HG03442 (cell line): ENCODE measurements at regions not wholly inside any gene's neighbourhood (a gene's known extent, or its start where the extent isn't known, plus 50 kb on each side); places are given as distances from the start of the nearest gene placed in this dataset.

Experiments
- ATAC-seq: cut with Tn5 transposase; IDR thresholded peaks from one replicate; pipeline ENCODE4 v1.9.1; 2021; ENCODE audit warnings: mild to moderate bottlenecking, moderate library complexity; ENCODE audit not compliant: unreplicated experiment

DNA sequence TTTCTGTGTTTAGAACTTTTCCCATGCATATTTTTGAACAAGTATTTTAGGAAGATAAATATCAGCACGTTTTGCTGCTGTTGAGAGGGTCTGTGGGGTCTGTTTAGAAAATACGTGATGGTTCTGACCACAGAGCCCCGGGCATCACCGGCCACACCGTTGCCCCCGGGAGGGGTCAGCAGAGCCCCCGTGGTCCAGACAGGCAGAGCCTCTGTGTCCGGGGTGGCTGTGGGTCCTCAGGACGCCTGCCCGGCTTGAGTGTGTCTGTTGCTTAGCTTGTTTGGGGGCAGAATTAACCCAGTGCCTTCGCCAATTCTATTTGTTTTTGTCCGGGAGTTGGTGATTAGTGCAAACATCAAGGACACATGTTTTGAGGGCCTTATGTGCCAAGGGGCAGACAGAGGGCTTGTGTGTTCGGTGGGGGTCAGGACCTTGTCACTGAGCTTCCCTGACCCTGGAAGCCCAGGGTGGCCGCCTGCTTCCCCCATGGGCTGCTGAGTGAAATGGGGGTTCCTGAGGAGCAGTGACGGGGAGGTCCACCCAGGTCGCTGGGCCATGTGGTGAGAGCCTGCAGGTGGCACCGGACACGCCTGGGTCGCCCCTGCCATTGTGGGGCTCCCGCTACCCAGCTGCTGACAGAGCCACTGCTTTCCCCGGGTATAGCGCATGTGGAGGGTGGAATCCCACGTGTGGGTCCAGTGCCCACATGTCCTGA is 122.2 kb downstream of the SIK1 start:
- no peak for ATAC-seq

DNA sequence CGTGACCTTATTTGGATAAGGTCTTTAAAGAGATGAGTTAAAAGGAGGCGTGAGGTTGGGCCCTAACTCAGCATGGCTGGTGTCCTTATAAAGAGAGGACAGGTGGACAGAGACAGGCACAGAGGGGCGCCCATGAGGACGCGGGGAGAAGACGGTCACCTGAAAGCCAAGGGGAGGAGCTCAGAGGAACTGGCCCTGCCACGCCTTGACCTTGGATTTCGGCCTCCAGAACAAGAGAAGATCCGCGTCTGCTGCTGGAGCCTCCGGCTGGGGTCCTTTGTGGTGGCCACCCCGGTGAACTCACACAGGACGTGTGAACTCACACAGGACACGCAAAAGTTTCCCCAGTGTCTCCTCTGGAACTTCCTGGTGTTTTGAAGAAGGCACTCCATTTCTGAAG is 122.7 kb downstream of the SIK1 start:
- ATAC-seq = no peak

GRCh38 chr21:43303275-43304178 is 123.4 kb downstream of the SIK1 start:
- ATAC-seq = no peak

GRCh38 chr21:43302769-43303168 is 124.2 kb downstream of the SIK1 start:
- no peak for ATAC-seq

DNA sequence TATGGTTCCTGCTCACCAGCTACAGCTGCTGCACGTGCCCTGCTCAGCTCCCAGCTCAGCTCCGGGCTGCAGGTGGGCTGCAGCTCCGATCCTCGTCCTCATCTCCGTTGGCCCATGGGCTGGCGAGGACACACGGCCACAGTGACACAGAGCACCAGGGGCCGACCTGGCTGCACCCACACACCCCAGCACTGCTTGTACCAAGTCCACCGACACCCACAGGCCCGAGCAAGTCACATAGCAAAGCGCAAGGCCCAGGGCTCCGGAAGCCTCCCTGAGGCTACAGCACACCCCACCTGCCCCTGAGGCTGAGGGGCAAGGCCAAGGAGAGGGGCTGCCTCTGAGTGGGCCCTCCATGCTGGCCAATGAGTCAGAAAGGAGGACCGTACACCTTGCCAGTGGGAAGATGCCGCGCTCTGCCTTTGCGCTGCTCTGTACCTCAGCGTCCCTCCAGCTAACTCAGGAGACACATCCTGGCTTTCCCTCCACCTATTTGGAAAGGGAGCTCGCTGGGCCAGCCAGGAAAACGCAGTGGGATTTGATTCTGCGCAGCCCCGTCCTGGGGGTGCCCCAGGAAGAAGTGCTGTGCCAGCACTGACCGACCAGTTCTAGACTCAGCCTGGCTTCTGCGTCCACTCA is 124.8 kb downstream of the SIK1 start:
- ATAC-seq = no peak

GRCh38 chr21:43301409-43302061 is 125.4 kb downstream of the SIK1 start:
- ATAC-seq = no peak

DNA sequence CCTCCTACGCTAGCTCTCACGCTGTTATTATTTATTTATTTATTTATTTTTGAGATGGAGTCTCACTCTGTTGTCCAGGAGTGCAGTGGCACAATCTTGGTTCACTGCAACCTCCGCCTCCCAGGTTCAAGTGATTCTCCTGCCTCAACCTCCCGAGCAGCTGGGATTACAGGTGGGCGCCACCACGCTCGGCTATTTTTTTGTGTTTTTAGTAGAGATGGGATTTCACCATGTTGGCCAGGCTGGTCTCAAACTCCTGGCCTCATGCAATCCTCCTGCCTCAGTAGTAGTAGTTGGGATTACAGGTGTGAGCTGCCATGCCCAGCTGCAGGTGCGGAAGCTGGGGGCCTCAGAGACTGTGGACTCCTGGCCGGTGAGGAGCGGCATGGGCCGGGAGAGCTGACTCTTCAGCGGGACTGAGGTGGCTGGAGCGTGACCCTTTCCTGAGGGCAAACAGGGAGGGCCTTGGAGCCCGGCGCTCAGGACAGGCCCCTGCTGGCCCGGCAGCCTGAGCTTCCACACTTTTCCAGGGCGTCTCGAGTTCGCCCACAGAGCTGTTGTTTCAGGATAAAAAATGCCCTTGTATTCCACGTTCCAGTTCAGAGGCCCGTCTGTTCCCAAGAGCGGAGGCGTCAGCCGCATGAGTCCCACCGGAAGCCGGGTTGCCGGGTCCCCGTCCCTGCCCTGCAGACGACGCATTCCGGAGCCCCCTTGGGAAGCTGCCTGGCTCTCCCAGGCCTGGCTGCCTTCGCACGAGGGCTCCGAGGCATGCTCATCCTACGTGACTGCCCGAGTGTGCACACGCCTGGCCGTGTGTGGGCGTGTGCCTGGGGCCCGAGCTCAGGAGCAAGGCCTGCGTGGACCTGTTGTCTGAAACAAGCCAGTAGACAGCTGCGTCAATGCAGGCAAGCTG is 126.2 kb downstream of the SIK1 start:
- ATAC-seq = no peak

- no peak for ATAC-seq
Measured at GRCh38 chr21:43299441-43300277, 127.3 kb downstream of the SIK1 start.

DNA sequence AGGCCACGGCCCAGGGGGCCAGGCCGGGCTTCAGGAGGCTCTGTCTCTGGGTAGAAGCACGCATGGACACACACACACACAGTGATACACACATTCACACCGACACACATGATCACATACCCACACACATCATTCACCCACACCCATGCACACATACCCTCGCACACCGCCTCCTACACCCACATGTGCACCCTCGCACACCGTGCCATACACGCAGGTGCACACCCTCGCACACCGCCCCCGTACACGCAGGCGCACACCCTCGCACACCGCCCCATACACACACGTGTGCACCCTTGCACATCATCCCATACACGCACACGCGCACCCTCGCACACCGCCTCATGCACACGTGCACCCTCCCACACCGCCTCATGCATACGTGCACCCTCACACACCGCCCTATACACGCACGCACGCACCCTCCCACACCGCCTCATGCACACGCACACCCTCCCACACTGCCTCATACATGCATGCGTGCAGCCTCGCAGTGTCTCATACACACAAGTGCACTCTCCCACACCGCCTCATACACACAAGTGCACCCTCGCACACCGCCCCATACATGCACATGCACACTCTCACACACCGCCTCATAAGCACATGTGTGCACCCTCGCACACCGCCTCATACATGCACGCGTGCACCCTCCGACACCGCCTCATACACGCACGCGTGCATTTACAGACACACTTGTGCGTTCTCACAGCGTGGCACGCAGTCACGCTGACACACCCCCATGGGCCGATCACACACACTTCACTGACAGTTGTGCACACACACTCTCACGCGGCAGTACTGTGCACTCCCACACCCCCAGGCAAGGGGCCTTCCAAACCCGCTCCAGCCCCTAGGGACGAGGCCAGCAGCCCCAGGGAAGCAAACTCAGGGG is 128.1 kb downstream of the SIK1 start:
- no peak for ATAC-seq

DNA sequence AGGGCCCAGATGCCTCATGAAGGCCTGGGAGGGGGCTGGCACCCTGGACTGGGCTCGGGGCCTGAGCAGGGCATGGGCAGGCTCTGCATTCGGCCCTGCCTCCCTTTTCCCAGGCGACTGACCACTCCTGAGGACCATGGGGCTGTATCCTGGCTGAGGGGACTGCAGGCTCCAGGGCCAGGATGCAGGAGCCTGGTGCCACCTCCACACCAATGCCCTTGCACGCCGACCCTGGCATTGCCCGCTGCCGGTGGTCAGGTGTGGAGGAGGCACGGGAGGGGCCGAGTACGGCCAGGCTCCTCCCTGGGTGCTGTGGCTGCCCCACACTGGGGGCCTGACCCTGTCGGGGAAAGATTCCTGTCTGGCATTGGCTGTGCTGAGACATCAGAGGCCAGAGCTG is 128.9 kb downstream of the SIK1 start:
- no peak for ATAC-seq

- ATAC-seq = no peak
Measured at GRCh38 chr21:43297391-43297981, 128.7 kb downstream of the CRYAA start.

DNA sequence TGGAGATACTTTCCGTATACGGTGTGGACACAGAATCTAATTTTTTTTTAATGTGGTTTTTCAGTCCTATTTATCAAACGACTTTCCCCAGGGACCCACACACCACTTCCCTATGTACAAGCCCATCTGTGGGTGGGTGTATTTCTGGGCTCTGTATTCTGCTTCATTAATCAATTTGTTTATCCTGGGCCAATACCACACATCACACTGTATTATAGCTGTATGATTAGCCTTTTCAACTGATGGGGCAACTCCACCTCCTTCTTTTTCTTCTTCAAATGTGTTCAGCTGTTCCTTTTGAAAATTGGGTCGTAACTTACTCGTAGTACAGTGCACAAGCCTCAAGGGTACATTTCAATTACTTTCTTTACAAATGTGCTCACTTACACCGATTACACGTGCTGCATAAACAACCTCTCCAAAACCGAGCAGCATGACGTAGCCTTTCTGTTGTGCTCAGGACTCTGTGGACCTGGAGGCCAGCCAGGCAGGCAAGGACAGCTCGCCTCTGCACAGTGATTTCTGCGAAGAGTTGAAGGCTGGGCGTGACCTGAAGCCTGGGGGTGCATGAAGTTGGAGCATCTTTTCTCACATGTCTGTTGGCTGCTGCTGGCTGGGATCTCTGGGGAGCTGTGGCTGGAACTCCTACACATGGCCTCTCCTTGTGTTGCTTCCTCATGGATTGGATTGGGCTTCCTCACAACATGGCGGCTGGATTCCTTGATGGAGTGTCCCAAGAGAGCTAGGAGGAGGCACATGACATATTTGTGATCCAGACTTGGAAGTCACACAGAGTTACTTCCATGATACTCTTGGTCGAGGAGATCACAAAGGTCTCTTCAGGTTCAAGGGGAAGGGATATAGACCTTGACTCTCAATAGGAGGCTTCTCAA is 126.5 kb downstream of the CRYAA start:
- no peak for ATAC-seq

- ATAC-seq = no peak
Measured at GRCh38 chr21:43294194-43294902, 125.5 kb downstream of the CRYAA start.

DNA sequence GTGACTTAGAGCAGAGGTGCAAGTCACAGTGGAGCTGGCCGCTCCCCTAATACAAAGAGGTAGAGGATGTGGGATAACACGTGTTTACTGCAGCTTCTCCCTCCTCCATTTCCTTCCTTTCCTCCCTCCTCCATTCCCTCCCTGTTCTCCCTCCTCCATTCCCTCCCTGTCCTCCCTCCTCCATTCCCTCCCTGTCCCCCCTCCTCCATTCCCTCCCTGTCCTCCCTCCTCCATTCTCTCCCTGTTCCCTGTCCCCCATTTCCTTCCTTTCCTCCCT is 124.0 kb downstream of the CRYAA start:
- ATAC-seq = no peak

DNA sequence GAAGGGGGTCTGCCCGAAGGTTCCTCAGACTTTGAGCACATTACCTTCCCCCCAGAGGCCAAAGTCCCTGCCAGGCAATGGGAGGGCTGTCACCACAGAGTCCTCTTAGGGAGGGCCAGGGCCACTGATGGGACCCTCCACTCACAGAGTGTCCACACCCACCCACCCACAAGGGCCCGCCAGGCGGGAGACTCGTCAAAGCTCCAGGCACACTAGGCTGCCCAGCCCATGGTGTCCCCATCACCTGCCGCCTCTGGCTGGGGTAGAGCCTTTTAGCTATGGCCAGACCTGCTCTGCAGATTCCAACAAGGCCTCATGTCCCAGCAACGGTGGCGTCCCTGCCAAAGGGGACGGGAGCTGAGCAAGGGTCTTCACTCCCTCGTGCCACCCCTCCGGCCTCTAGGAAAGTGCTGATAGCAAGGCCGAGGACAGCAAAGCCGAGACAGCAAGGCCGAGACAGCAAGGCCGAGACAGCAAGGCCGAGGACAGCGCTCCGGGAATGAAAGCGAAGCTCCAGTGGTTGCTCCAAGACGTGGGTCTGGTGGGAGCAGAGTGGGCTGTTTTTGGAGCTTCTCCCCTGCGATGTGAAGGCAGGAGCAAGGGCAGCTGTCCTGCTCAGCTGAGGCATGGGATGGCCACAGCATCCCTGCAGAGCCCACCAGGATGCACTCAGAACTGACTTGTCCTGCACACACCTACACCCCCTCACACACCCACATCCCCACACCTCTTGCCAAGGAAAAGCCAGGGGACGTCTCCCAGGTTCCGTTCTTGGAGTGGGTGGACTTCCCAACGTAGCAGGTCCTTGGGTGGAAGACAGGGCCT is 123.4 kb downstream of the CRYAA start:
- no peak for ATAC-seq
